T-helper 1 cell treated with Interleukin-12 subunit alpha and Interleukin-12 subunit beta and Interleukin-4 antibody, amounts not matched to agents 30 ng/mL and 1 ng/mL, for 36 hours (primary cell): ENCODE measurements at regions not wholly inside any gene's neighbourhood (a gene's known extent, or its start where the extent isn't known, plus 50 kb on each side); places are given as distances from the start of the nearest gene placed in this dataset.

Experiments used
- intact Hi-C: fragments of 100-400 bp; cut with micrococcal nuclease; formaldehyde crosslinking; loops from one replicate; pipeline ENCODE4 v1.15.1; 2024

- intact Hi-C loops = no loop called here
These were observed 102.3 kb upstream of the PFN2 start for GRCh38 chr3:150073031-150073430.

- intact Hi-C loops = no loop called here
These were observed 101.9 kb upstream of the PFN2 start for GRCh38 chr3:150072576-150072975.

- intact Hi-C loops = no loop called here
These were observed 99.6 kb upstream of the PFN2 start for GRCh38 chr3:150070271-150070670.

- intact Hi-C loops = no loop called here
These were observed 98.9 kb upstream of the PFN2 start for GRCh38 chr3:150069633-150070032.

- intact Hi-C loops = no loop called here
These were observed 98.4 kb upstream of the PFN2 start for GRCh38 chr3:150069154-150069527.

- intact Hi-C loops = no loop called here
These were observed 97.9 kb upstream of the PFN2 start for GRCh38 chr3:150068440-150069153.

- intact Hi-C loops = no loop called here
These were observed 96.9 kb upstream of the PFN2 start for GRCh38 chr3:150067561-150067960.

- intact Hi-C loops = no loop called here
These were observed 94.3 kb upstream of the PFN2 start for GRCh38 chr3:150064971-150065370.

- intact Hi-C loops = no loop called here
These were observed 92.5 kb upstream of the PFN2 start for GRCh38 chr3:150063237-150063636.

GRCh38 chr3:150062492-150062891, 91.8 kb upstream of the PFN2 start:
- intact Hi-C loops = no loop called here

- intact Hi-C loops = no loop called here
These were observed 90.8 kb upstream of the PFN2 start for GRCh38 chr3:150061288-150062024.

GRCh38 chr3:150059729-150060128, 89.0 kb upstream of the PFN2 start:
- intact Hi-C loops = no loop called here

GRCh38 chr3:150059241-150059640, 88.5 kb upstream of the PFN2 start:
- intact Hi-C loops = no loop called here

GRCh38 chr3:150057227-150057626, 86.5 kb upstream of the PFN2 start:
- intact Hi-C loops = no loop called here

- intact Hi-C loops = no loop called here
These were observed 84.6 kb upstream of the PFN2 start for GRCh38 chr3:150055332-150055731.

GRCh38 chr3:150054635-150055034, 83.9 kb upstream of the PFN2 start:
- intact Hi-C loops = no loop called here

- intact Hi-C loops = no loop called here
These were observed 79.8 kb upstream of the PFN2 start for GRCh38 chr3:150050510-150050909.

GRCh38 chr3:150049317-150049716, 78.6 kb upstream of the PFN2 start:
- intact Hi-C loops = no loop called here

- intact Hi-C loops = no loop called here
These were observed 71.2 kb upstream of the PFN2 start for GRCh38 chr3:150041877-150042276.

- intact Hi-C loops = no loop called here
These were observed 69.4 kb upstream of the PFN2 start for GRCh38 chr3:150040097-150040496.

GRCh38 chr3:150038830-150039229, 68.1 kb upstream of the PFN2 start:
- intact Hi-C loops = no loop called here

GRCh38 chr3:150036780-150037179, 66.1 kb upstream of the PFN2 start:
- intact Hi-C loops = no loop called here
